ENCODE measurements at regions not wholly inside any gene's neighbourhood (a gene's known extent, or its start where the extent isn't known, plus 50 kb on each side); places are given as distances from the start of the nearest gene placed in this dataset.

- FAIRE-seq (no peak), DNase-seq (ENCODE audit: low spot score) (no peak), ATAC-seq (no peak)
- Histone ChIP-seq H4K20me1 (ENCODE audit: insufficient read depth, low read length) (no peaks in the 10 kb centered on the region), H3K4me1 (ENCODE audit: insufficient read depth, low read length) (no peaks in the 10 kb centered on the region), H3K9ac (ENCODE audit: insufficient read depth, low read depth, low read length) (no peak overlapping the region), H3K4me3 (replicated peaks in 1 of 3; ENCODE audit: insufficient read depth in 1 of 3, low read depth in 2 of 3, low read length in 3 of 3) (no peak overlapping the region), H3K27me3 (ENCODE audit: control insufficient read depth in 1 of 2, insufficient read depth in 2 of 2, low read length in 2 of 2) (peaks cover 0 to 4% of the 10 kb centered on the region in 2 experiments; a peak in 1 of 5 replicates), H3K36me3 (replicated peaks in 1 of 2; ENCODE audit: control insufficient read depth in 1 of 2, insufficient read depth in 2 of 2, low read length in 2 of 2) (no peaks in the 10 kb centered on the region), H3K9me3 (ENCODE audit: low read length) (peaks cover 8% of the 10 kb centered on the region), H2AFZ (ENCODE audit: low read length) (no peak overlapping the region), H3K79me2 (ENCODE audit: insufficient read depth, low read length) (no peaks in the 10 kb centered on the region), H3K4me2 (ENCODE audit: low read depth, low read length) (no peak overlapping the region), H3K27ac (ENCODE audit: extremely low read length, insufficient read depth, low read length) (no peak overlapping the region)
- CTCF ChIA-PET (ENCODE audit: low intra/inter-chr PET ratio, low total read pairs), result no interaction called here
- intact Hi-C loops (cut with micrococcal nuclease; ENCODE audit: unreplicated experiment) (no loop called here), in situ Hi-C loops (cut with HindIII; ENCODE audit: extremely low pct_ligation_motif_present, low pct_unique_long_range_greater_than_20kb) (no loop called here)
- BruUV-seq (replicated peaks), result no TSS peak
- POLR2A ChIA-PET, result no interaction called here
- WGBS (ENCODE audit: low lambda C conversion rate), result 3% methylated on average over 4 of the region's 4 CpGs
- TF ChIP-seq, protein P1, sequence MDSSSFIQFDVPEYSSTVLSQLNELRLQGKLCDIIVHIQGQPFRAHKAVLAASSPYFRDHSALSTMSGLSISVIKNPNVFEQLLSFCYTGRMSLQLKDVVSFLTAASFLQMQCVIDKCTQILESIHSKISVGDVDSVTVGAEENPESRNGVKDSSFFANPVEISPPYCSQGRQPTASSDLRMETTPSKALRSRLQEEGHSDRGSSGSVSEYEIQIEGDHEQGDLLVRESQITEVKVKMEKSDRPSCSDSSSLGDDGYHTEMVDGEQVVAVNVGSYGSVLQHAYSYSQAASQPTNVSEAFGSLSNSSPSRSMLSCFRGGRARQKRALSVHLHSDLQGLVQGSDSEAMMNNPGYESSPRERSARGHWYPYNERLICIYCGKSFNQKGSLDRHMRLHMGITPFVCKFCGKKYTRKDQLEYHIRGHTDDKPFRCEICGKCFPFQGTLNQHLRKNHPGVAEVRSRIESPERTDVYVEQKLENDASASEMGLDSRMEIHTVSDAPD (CRISPR knock-in tag; IDR thresholded peaks at IDR 0.05), result no peak
- TF ChIP-seq ZNF260 (CRISPR knock-in tag; IDR thresholded peaks at IDR 0.05; ENCODE audit: borderline replicate concordance, low read depth) (no peak), ZNF737 (CRISPR knock-in tag; IDR thresholded peaks at IDR 0.05; ENCODE audit: borderline replicate concordance) (no peak), MAFF (IDR thresholded peaks at IDR 0.05; ENCODE audit: low read depth, low read length) (no peak), TCF12 (IDR thresholded peaks at IDR 0.05) (no peak), TCF12 (CRISPR knock-in tag; IDR thresholded peaks at IDR 0.05) (no peak), ZNF576 (CRISPR knock-in tag; IDR thresholded peaks at IDR 0.05) (no peak), ZBTB49 (CRISPR knock-in tag; IDR thresholded peaks at IDR 0.05; ENCODE audit: borderline replicate concordance) (no peak), MAF1 (CRISPR knock-in tag; IDR thresholded peaks at IDR 0.05; ENCODE audit: borderline replicate concordance) (no peak), FOXM1 (CRISPR knock-in tag; IDR thresholded peaks at IDR 0.05) (no peak), HMG20A (CRISPR knock-in tag; IDR thresholded peaks at IDR 0.05; ENCODE audit: borderline replicate concordance) (no peak), TRAFD1 (CRISPR knock-in tag; IDR thresholded peaks at IDR 0.05; ENCODE audit: borderline replicate concordance) (no peak)
- TF ChIP-seq, protein P2, sequence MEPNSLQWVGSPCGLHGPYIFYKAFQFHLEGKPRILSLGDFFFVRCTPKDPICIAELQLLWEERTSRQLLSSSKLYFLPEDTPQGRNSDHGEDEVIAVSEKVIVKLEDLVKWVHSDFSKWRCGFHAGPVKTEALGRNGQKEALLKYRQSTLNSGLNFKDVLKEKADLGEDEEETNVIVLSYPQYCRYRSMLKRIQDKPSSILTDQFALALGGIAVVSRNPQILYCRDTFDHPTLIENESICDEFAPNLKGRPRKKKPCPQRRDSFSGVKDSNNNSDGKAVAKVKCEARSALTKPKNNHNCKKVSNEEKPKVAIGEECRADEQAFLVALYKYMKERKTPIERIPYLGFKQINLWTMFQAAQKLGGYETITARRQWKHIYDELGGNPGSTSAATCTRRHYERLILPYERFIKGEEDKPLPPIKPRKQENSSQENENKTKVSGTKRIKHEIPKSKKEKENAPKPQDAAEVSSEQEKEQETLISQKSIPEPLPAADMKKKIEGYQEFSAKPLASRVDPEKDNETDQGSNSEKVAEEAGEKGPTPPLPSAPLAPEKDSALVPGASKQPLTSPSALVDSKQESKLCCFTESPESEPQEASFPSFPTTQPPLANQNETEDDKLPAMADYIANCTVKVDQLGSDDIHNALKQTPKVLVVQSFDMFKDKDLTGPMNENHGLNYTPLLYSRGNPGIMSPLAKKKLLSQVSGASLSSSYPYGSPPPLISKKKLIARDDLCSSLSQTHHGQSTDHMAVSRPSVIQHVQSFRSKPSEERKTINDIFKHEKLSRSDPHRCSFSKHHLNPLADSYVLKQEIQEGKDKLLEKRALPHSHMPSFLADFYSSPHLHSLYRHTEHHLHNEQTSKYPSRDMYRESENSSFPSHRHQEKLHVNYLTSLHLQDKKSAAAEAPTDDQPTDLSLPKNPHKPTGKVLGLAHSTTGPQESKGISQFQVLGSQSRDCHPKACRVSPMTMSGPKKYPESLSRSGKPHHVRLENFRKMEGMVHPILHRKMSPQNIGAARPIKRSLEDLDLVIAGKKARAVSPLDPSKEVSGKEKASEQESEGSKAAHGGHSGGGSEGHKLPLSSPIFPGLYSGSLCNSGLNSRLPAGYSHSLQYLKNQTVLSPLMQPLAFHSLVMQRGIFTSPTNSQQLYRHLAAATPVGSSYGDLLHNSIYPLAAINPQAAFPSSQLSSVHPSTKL (CRISPR knock-in tag; IDR thresholded peaks at IDR 0.05), result no peak
Observed at GRCh38 chr2:20882466-20883170, 59.7 kb upstream of the LDAH start.

All from HepG2 (cell line).